Gastrocnemius medialis (tissue), 4 donors: ENCODE measurements at regions not wholly inside any gene's neighbourhood (a gene's known extent, or its start where the extent isn't known, plus 50 kb on each side); places are given as distances from the start of the nearest gene placed in this dataset.

Experiments
- CTCF ChIP-seq, 5 experiments: fragments of 450-650 bp in 3 of 5; fragments of 200-600 bp in 2 of 5; sonication (generic) in 2 of 5; IDR thresholded peaks in 4 of 5; conservative IDR thresholded peaks in 1 of 5; 1 replicate in 4 of 5; 2 replicates in 1 of 5; pipeline ENCODE4 v1.5.1; 2016 to 2019; ENCODE audit warnings: antibody characterized with exemption in 5 of 5, mild to moderate bottlenecking in 3 of 5, moderate library complexity in 3 of 5
- POLR2A ChIP-seq, 2 donors: fragments of 450-650 bp; IDR thresholded peaks; one replicate each; pipeline ENCODE4 v1.6.1; 2017; ENCODE audit warnings: antibody characterized with exemption in 2 of 2, mild to moderate bottlenecking in 2 of 2, moderate library complexity in 2 of 2

DNA sequence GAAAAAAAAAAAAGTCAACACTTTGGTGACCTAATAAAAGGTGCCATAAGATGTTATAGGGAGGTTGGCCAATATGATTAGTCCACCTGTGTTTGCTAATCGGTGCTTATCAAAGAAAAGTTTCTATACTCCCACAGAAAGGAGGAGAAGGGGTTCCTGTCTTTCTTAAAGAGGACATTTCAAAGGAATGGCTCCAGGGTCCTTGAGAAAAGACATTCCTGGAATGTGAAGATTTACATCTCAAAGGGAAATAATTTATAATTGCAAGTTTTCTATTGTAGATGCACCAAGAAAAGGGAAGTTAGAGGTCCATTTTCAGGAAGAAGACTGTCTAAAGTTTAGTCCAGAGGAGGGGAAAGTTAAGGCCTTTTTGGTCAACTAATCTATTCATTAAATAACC is 715.3 kb downstream of the NXPH1 start:
- TF ChIP-seq CTCF (IDR thresholded peaks at IDR 0.05 in 4 of 5, conservative IDR thresholded peaks at IDR 0.05 in 1 of 5): no peak
- no peak for TF ChIP-seq POLR2A (IDR thresholded peaks at IDR 0.05)
